ENCODE measurements at regions not wholly inside any gene's neighbourhood (a gene's known extent, or its start where the extent isn't known, plus 50 kb on each side); places are given as distances from the start of the nearest gene placed in this dataset.
"Not testable (repeated sequence)": the region's sequence is repeated elsewhere in the genome, so short reads cannot be mapped to it uniquely, and the experiment has no call there.

DNA sequence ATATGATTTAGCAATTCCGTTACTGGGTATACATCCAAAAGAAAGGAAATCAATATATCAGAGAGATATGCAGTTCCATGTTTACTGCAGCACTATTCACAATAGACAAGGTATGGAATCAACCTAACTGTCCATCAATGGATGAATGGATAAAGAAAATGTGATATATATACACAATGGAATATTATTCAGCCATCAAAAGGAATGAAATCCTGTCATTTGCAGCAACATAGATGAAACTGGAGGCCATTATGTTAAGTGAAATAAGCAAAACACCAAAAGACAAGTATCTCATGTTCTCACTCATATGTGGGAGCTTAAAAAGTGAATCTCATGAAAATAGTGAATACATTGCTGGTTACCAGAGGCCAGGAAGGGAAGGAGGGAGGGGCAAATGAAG is 390.8 kb downstream of the ZFHX3 start:
- DNase-seq (ENCODE audit: low spot score) = no peak

DNA sequence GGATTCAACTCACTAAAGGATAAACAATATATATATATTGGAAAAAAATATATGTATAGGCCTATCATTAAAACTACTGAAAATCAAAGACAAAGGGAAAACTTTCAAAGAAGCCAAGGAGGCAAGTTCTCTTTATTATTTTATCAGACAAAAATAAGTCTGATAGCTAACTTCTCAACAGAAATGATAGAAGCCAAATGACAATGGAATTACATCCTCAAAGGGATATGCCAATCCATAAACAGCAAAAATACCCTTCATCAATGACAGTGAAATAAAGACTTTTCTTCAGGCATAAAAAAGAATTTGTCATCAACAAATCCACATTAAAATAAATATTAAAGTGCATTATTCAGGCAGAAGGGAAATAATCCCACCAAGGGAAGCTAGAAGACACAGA is 393.4 kb downstream of the ZFHX3 start:
- DNase-seq (ENCODE audit: low spot score) = no peak

DNA sequence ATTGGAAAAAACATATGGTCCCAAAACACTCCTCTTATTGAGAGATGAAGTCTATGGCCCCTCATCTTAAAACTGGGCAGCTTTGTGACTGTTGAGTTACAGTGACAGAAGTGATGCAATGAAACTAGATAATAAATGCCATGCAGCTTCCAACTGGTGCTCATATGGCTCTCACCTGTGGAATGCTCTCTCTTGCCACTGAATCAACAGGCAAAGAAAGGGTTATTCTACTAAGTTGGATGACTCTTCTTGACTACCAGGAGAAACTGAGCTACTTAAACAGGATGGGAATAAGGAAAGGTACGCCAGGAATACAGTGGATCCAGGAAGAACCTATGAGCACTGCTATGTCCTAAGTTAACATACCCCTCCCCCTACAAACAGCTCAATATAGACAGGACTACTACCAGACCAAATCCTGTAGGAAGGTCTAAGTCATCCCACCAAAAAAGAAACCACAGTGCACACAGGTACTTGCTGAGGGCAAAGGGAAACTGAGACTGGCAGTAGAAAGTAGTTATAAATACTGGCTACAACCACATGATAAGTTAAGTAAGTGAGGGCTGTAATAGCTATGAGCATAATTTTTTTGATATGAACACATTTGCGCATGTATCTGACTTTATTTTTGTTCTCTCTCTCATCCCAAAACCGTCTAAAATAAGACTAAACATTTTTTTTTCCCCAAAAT is 398.5 kb downstream of the ZFHX3 start:
- DNase-seq (ENCODE audit: low spot score) = no peak

DNA sequence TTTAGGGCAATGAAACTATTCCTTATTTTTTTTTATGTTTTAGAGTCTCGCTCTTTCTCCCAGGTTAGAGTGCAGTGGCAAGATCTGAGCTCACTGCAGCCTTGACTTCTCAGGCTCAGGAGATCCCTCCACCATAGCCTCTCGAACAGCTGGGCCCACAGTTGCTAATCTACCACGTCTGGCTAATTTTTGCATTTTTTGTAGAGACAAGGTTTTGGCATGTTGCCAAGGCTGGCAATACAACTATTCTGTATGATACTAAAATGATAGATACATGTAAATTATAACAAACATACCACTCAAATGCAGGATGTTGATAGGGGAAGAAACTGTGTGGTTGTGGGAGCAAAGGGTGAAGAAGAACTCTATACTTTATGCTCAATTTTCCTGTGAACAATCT is 401.3 kb downstream of the ZFHX3 start:
- DNase-seq (ENCODE audit: low spot score) = no peak

DNA sequence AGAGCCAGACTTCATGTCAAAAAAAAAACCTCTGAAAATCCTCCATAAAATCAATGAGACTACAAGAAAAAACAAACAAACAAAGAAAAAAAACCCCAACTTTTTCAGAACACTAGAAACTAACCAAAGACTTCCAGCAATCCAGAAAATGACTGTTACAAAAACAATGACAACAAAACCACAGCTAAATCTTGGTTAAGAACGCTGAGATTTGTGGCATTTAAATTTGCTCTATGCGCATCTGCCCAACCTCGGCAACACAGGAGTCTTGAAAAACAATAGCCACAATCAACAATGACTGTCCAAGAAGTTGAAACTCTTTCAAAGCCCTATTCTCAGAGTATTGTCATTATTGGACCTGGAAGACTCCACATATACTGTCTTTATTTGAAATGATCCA is 402.4 kb downstream of the ZFHX3 start:
- DNase-seq (ENCODE audit: low spot score) = no peak

DNA sequence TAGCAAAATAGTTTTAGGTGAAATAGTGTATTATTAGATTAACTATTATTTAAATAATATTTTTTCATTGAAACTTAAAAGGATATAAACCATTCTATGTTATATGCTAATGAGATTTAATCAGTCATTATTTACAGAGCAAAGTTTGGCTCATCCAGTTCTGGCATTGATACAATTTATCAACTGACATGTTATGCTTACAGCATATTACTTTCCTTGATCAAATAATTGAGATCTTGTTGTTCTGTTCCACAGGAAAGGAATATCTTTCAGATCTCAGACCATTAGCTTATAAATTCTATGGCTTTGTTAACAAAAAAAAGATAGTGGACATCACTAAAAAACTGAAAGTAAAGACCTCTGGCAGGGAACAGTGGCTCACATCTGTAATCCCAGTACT is 403.0 kb downstream of the ZFHX3 start:
- no peak for DNase-seq (ENCODE audit: low spot score)

DNA sequence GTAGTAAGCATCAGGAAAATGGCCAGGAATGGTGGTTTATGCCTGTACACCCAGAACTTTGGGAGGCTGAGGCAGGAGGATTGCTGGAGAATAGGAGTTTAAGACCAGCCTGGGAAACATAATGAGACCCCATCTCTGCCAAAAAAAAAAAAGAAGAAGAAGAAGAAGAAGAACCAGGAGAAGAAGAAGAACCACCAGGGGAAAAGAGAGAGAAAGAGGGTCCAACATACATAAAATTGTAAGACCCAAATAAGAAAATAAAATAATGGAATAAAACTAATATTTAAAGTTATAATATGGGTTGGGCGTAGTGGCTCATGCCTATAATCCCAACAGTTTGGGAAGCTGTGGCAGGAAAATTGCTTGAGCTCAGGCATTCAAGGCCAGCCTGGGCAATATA is 408.4 kb downstream of the ZFHX3 start:
- no peak for DNase-seq (ENCODE audit: low spot score)

DNA sequence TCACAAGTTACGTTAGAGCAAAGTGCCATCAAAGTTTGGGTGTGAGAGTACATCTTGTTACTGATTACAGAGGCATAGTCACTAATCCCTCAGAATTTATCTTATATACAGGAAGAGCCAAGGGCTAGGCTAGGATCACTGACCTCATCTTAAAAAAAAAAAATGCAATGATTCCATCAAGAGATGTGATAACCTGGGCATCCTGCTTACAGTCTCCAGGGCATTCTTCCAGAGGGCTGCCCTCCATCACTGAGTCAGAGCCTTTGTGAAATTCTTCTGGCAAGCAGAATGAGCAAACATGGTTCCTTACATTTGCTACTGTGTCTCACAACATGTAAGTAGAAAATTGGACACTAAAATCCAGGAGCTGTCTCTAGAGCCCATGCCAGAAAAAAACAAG is 410.6 kb downstream of the ZFHX3 start:
- no peak for DNase-seq (ENCODE audit: low spot score)

DNA sequence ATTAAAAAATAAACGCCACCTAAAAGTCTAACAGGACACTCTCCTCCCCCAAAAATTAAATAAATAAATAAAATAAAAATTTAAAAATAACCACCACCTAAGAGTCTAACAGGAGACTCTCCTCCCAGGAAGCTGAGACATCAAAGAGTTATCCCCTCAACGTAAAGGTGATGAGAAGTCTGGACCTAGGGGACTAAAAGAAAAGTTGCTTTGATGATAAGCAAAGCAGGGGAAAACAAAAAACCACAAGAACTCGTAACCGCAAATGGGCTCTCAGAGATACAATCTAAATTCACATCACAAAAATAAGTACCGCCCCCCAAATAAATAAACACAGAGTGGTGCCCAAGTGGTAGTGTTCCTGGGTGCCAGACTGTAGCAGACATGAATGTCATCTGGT is 412.2 kb downstream of the ZFHX3 start:
- no peak for DNase-seq (ENCODE audit: low spot score)

DNA sequence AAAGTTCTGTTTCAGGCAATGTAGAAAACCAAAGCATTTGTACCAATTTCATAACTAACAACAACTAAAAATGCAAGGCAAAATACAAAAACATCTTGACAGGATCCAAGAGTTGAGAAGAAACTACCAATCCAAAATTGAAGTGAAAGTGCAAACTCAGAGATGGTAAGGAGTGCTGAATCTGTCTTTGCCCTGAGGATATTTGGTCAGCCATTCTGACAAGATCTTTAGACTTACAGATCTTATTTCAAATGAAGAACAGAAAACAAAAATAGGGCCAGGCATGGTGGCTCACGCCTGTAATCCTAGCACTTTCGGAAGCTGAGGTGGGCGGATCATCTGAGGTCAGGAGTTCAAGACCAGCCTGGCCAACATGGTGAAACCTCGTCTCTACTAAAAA is 412.8 kb downstream of the ZFHX3 start:
- DNase-seq (ENCODE audit: low spot score) = no peak

DNA sequence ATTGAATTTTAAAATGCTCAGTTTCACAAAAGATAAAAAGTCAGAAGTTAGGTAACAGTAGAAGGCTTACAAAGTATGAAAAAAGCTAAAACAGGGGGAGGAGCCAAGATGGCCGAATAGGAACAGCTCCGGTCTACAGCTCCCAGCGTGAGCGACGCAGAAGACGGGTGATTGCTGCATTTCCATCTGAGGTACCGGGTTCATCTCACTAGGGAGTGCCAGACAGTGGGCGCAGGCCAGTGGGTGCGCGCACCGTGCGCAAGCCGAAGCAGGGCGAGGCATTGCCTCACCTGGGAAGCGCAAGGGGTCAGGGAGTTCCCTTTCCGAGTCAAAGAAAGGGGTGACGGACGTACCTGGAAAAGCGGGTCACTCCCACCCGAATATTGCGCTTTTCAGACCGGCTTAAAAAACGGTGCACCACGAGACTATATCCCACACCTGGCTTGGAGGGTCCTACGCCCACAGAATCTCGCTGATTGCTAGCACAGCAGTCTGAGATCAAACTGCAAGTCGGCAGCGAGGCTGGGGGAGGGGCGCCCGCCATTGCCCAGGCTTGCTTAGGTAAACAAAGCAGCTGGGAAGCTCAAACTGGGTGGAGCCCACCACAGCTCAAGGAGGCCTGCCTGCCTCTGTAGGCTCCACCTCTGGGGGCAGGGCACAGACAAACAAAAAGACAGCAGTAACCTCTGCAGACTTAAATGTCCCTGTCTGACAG is 420.6 kb downstream of the ZFHX3 start:
- not testable (repeated sequence) for DNase-seq (ENCODE audit: low spot score)

DNA sequence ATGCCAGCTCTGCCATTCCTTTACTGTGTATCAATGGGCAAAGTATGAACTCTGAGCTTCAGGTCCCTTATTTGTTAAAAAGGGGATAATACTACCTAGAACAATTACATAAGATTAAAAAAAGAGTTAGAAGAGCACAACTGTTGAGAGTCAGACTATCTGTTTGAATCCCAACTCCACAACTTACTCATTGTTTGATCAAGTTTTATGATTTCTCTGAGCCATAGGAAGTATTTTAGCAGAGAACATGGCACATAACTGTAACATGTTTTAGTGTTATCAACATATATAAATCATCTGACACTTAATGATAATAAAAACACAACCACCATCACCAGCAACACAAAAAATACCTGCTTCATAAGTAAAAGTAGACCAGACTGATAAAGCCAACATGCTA is 421.3 kb downstream of the ZFHX3 start:
- DNase-seq (ENCODE audit: low spot score) = no peak

DNA sequence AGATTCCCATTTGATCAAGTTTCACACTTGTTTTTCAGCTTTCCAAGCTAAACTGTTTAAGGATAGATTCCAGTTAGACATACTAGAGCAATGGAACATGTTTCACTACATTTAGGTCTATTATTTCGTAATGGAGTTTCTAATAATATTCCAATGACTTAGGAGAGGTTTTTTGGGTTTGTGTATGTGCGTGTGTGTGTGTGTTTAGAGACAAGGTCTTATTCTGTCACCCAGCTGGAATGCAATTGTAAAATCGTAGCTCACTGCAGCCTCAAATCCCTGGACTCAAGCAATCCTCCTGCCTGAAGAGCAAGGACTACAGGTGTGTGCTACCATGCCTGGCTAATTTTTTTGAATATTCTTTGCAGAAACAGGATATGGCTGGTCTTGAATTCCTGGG is 426.3 kb downstream of the ZFHX3 start:
- no peak for DNase-seq (ENCODE audit: low spot score)

DNA sequence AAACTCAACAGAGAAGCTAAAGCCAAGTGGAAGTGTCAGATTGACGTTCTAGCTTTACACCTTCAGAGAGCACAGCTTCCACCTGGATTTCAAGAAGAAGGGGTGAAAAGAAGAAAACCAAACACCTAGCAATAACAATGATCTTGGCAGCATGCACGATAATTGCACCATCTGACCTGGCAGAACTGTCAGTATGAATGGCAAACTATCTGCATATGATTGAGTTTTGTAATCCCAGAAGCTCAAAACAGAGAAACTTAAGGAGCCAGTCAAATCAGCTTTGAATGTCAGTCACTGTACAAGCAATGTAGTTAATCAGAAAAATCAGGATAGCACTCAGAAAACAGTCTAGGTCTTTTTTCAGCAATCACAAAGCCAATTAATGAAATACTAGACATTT is 427.1 kb downstream of the ZFHX3 start:
- no peak for DNase-seq (ENCODE audit: low spot score)

DNA sequence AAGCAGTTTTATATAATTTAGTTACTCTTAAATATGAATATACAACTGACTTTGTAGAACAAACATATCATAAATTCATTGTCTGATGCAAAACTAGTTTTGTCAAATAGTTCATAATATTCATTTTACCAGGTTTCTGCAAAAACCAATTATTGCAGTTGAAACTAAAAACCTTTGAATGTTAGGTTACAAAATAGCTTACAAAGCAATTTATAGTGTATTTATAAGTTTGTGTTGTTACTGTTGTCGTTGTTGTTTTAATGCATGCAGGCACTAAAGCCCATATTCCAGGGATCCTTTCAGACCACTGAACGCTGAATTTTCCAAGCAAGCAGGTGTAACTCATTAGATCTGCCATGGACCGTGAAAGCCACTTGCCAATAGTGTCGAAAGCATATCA is 427.6 kb downstream of the ZFHX3 start:
- no peak for DNase-seq (ENCODE audit: low spot score)

DNA sequence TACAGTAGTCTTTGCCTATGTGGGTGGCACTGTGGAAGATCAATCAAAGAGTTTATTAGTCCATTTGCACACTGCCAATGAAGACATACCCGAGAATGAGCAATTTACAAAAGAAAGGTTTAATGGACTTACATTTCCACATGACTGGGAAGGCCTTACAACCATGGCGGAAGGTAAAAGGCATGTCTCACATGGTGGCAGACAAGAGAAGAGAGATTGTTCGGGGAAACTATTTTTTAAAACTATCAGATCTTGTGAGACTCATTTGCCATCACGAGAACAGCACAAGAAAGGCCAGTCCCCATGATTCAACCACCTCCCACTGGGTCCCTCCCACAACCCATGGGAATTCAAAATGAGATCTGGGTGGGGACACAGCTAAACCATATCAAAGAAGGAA is 432.1 kb downstream of the ZFHX3 start:
- no peak for DNase-seq (ENCODE audit: low spot score)

DNA sequence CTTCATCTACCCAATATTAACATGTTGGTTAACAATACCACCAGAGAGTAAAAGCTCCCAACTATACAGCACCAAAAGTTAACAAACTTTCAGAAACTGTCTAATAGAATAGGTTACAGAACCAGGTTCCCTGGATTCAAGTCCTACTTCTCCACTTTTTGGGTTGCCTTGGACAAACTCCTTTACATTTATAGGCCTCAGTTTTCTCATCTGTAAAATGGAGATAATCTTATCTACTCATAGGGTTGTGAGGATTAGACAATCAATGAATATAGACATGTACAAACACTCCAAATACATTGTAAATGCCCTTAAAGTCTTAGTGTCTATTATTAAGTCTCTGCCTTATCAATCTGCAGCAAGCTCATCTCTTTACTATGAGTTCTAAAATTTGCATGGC is 435.2 kb downstream of the ZFHX3 start:
- DNase-seq (ENCODE audit: low spot score) = no peak

DNA sequence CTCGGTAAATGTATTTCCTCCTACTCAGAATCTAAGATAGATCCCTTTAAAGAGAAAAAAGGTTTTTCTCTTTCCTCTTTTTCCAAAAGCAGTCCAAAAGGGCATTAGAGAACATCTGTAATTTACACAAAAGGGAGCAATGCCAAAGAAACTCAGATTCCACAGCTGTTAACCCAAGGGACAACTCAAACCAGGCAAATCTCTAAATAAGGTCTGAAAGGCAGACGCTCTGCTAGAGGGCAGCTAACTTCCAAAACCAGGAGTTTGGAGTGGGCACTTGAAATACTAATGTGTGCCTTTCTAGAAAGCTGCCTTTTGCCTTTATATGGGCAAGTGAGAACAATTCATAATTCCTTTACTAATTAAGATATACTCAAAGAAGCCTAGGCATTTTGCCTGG is 435.7 kb downstream of the ZFHX3 start:
- DNase-seq (ENCODE audit: low spot score) = no peak

DNA sequence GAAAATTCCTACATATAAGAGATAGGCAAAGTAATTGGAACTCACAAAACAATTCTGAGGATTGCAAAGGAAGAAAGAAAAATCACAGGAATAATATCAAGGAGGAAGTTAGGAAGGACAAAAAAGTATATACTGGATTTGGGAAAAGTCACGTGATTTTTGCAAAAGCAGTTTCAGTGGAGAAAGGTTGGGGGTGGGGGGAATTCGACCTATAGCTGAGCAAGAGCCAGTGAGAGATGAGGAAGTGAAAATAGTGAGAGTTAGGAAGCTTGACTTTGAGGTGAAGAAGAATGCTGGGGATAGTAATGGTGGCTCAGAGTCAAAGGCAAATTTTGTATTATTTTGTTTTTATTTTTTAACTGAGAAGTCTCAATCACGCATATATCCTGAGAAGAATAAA is 438.0 kb upstream of the PMFBP1 start:
- DNase-seq (ENCODE audit: low spot score) = no peak

DNA sequence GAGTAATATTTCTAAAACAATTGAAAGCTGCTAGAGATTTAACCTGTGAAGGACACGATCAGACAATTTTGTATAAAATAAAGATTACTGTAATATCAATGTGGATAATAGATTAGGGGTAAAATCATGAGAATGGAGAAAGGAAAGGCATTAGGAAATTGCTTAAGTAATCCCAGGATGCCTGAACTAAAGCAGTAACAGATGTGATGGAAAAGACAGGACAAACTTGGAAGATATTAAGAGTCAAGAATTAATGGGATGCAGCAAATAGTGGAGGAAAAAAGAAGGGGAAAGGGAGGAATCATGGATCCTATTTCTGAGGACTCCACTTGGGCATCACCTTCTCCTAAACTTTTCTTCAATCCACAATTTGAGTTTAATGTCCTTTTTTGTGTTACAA is 437.1 kb upstream of the PMFBP1 start:
- DNase-seq (ENCODE audit: low spot score) = no peak

DNA sequence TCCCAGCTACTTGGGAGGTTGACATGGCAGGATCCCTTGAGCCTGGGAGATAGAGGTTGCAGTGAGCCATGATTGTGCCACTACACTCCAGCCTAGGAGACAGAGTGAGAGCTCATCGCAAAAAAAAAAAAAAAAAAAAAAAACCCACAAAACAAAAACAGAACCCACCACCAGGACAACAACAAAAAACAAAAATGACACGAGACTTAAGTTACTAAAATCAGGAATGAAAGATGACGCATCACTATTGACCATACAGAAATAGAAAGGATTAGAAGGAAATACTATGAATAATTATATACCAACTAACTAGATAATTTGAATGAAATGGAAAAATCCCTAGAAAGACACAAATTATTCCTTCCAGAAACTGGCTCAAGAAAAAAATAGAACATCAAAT is 432.4 kb upstream of the PMFBP1 start:
- no peak for DNase-seq (ENCODE audit: low spot score)

DNA sequence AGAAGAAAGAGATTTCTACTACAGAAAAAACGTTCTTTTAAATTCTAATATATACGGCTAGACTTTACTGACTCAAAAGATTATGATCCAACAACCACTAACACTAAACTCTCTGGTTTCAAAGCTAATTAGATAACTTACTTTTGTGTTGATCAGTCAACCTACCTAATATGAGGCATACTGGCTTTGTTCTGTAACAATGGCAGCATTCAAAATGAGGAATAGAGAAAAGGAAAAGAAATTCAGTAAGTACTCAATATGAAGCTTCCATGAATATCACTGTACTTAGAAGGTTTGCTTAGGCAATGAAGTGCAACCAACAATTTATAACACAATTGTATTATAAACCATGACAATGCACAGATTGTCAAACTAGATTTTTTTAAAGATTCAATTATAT is 430.5 kb upstream of the PMFBP1 start:
- DNase-seq (ENCODE audit: low spot score) = no peak

DNA sequence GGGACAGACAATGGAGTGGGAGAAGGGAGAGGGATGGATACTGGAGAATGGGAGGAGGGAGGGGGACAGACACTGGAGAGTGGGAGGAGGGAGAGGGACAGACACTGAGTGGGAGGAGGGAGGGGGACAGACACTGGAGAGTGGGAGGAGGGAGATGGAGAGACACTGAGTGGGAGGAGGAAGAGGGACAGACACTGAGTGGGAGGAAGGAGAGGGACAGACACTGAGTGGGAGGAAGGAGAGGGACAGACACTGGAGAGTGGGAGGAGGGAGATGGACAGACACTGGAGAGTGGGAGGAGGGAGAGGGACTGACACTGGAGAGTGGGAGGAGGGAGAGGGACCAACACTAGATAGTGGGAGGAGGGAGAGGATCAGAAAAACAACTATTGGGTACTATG is 426.7 kb upstream of the PMFBP1 start:
- no peak for DNase-seq (ENCODE audit: low spot score)

DNA sequence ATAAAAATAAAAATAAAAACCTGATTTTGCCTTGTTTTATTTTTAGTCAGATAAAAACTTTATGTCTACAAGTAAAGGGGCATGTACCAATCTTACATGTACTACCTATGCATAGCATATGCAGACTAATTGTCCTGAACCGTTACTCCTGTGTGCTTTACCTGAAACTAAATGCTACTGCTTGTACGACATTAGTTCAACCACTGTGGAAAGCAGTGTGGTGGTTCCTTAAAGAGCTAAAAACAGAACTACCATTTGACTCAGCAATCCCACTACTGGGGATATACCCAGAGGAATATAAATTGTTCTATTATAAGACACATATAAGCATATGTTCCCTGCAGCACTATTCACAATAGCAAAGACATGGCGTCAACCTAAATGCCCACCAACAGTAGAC is 426.0 kb upstream of the PMFBP1 start:
- DNase-seq (ENCODE audit: low spot score) = no peak
